Neuron (in vitro differentiated cells): ENCODE measurements at regions not wholly inside any gene's neighbourhood (a gene's known extent, or its start where the extent isn't known, plus 50 kb on each side); places are given as distances from the start of the nearest gene placed in this dataset.
"Not testable (repeated sequence)": the region's sequence is repeated elsewhere in the genome, so short reads cannot be mapped to it uniquely, and the experiment has no call there.

ENCODE experiments used
- H2AFZ ChIP-seq: one replicate; pipeline ENCODE4 v1.6.1; 2013; ENCODE audit warnings: low read depth, mild to moderate bottlenecking, inconsistent platforms, low read length, moderate library complexity
- H3K27me3 ChIP-seq: one replicate; pipeline ENCODE4 v1.6.1; 2013; ENCODE audit warnings: low read length; ENCODE audit not compliant: insufficient read depth
- H3K36me3 ChIP-seq: one replicate; pipeline ENCODE4 v1.6.1; 2013; ENCODE audit warnings: low read length; ENCODE audit not compliant: insufficient read depth
- H3K4me1 ChIP-seq: one replicate; pipeline ENCODE4 v1.6.1; 2013; ENCODE audit warnings: low read length; ENCODE audit not compliant: insufficient read depth
- H3K4me3 ChIP-seq: 2 replicates; pipeline ENCODE4 v1.5.1; 2013; ENCODE audit warnings: mild to moderate bottlenecking, low read length, moderate library complexity
- H3K9me3 ChIP-seq: one replicate; pipeline ENCODE4 v1.6.1; 2013; ENCODE audit warnings: low read length

GRCh38 chr11:112658431-112658878 is 302.8 kb upstream of the NCAM1 start:
- no peaks in the 10 kb centered on the region for H3K9me3 ChIP-seq
- H2AFZ ChIP-seq = no peak overlapping the region
- H3K4me1 ChIP-seq = no peaks in the 10 kb centered on the region
- H3K36me3 ChIP-seq = no peaks in the 10 kb centered on the region
- no peak overlapping the region for H3K4me3 ChIP-seq
- H3K27me3 ChIP-seq = no peaks in the 10 kb centered on the region

GRCh38 chr11:112661146-112661545 is 300.1 kb upstream of the NCAM1 start:
- Histone ChIP-seq H3K9me3 (no peaks in the 10 kb centered on the region), H2AFZ (no peak overlapping the region), H3K27me3 (no peaks in the 10 kb centered on the region), H3K4me3 (no peak overlapping the region), H3K4me1 (no peaks in the 10 kb centered on the region), H3K36me3 (no peaks in the 10 kb centered on the region)

GRCh38 chr11:112661571-112661970 is 299.6 kb upstream of the NCAM1 start:
- H3K27me3 ChIP-seq = no peaks in the 10 kb centered on the region
- H3K36me3 ChIP-seq = no peaks in the 10 kb centered on the region
- H3K4me1 ChIP-seq = no peaks in the 10 kb centered on the region

GRCh38 chr11:112662554-112662953 is 298.7 kb upstream of the NCAM1 start:
- Histone ChIP-seq H3K4me3 (no peak overlapping the region), H3K4me1 (no peaks in the 10 kb centered on the region), H3K9me3 (no peaks in the 10 kb centered on the region), H3K27me3 (no peaks in the 10 kb centered on the region), H3K36me3 (no peaks in the 10 kb centered on the region), H2AFZ (no peak overlapping the region)

More at GRCh38 chr11:112661571-112661970, 299.6 kb upstream of the NCAM1 start:
- Histone ChIP-seq H3K4me3 (no peak overlapping the region), H3K9me3 (no peaks in the 10 kb centered on the region), H2AFZ (no peak overlapping the region)

- Histone ChIP-seq H2AFZ (no peak overlapping the region), H3K27me3 (no peaks in the 10 kb centered on the region), H3K4me3 (no peak overlapping the region), H3K36me3 (no peaks in the 10 kb centered on the region), H3K4me1 (no peaks in the 10 kb centered on the region), H3K9me3 (no peaks in the 10 kb centered on the region)
Observed at GRCh38 chr11:112663947-112664634, 297.1 kb upstream of the NCAM1 start.

GRCh38 chr11:112665291-112665690 is 295.9 kb upstream of the NCAM1 start:
- no peak overlapping the region for H2AFZ ChIP-seq
- H3K9me3 ChIP-seq = no peaks in the 10 kb centered on the region
- H3K4me3 ChIP-seq = no peak overlapping the region
- H3K27me3 ChIP-seq = no peaks in the 10 kb centered on the region
- no peaks in the 10 kb centered on the region for H3K4me1 ChIP-seq
- H3K36me3 ChIP-seq = no peaks in the 10 kb centered on the region

- H3K4me1 ChIP-seq = no peaks in the 10 kb centered on the region
- H3K4me3 ChIP-seq = no peak overlapping the region
- no peak overlapping the region for H2AFZ ChIP-seq
- no peaks in the 10 kb centered on the region for H3K36me3 ChIP-seq
- H3K27me3 ChIP-seq = no peaks in the 10 kb centered on the region
- no peaks in the 10 kb centered on the region for H3K9me3 ChIP-seq
Observed at GRCh38 chr11:112666253-112666652, 295.0 kb upstream of the NCAM1 start.

- no peak overlapping the region for H3K4me3 ChIP-seq
- no peaks in the 10 kb centered on the region for H3K27me3 ChIP-seq
- H2AFZ ChIP-seq = no peak overlapping the region
- H3K4me1 ChIP-seq = no peaks in the 10 kb centered on the region
- H3K9me3 ChIP-seq = no peaks in the 10 kb centered on the region
- no peaks in the 10 kb centered on the region for H3K36me3 ChIP-seq
Observed at GRCh38 chr11:112670806-112671570, 290.2 kb upstream of the NCAM1 start.

- not testable (repeated sequence) for H3K4me3 ChIP-seq, H3K36me3 ChIP-seq, H3K9me3 ChIP-seq, H3K27me3 ChIP-seq, H3K4me1 ChIP-seq, H2AFZ ChIP-seq
Observed at GRCh38 chr11:112673401-112673800, 287.8 kb upstream of the NCAM1 start.

GRCh38 chr11:112685111-112685510 is 276.1 kb upstream of the NCAM1 start:
- Histone ChIP-seq H3K4me3 (no peak overlapping the region), H3K9me3 (no peaks in the 10 kb centered on the region), H3K4me1 (no peaks in the 10 kb centered on the region), H2AFZ (no peak overlapping the region), H3K27me3 (no peaks in the 10 kb centered on the region), H3K36me3 (no peaks in the 10 kb centered on the region)

- Histone ChIP-seq H3K4me1 (no peaks in the 10 kb centered on the region), H3K9me3 (no peaks in the 10 kb centered on the region), H3K36me3 (no peaks in the 10 kb centered on the region), H2AFZ (no peak overlapping the region), H3K27me3 (no peaks in the 10 kb centered on the region), H3K4me3 (no peak overlapping the region)
Observed at GRCh38 chr11:112689851-112690250, 271.4 kb upstream of the NCAM1 start.

- Histone ChIP-seq H3K27me3 (no peaks in the 10 kb centered on the region), H3K9me3 (no peaks in the 10 kb centered on the region), H3K36me3 (no peaks in the 10 kb centered on the region), H2AFZ (no peak overlapping the region), H3K4me1 (peaks cover 9% of the 10 kb centered on the region), H3K4me3 (no peak overlapping the region)
Observed at GRCh38 chr11:112693781-112694180, 267.4 kb upstream of the NCAM1 start.

- no peaks in the 10 kb centered on the region for H3K36me3 ChIP-seq
Observed at GRCh38 chr11:112694245-112694644, 267.0 kb upstream of the NCAM1 start.

More at GRCh38 chr11:112694245-112694644, 267.0 kb upstream of the NCAM1 start:
- Histone ChIP-seq H3K27me3 (no peaks in the 10 kb centered on the region), H3K4me1 (peaks cover 9% of the 10 kb centered on the region), H2AFZ (no peak overlapping the region), H3K9me3 (no peaks in the 10 kb centered on the region), H3K4me3 (no peak overlapping the region)
